C4-2B (cell line): ENCODE measurements at regions not wholly inside any gene's neighbourhood (a gene's known extent, or its start where the extent isn't known, plus 50 kb on each side); places are given as distances from the start of the nearest gene placed in this dataset.

Experiments used
- CTCF ChIP-seq: fragments of 450-650 bp; conservative IDR thresholded peaks from 2 replicates; pipeline ENCODE4 v1.5.1; 2017; ENCODE audit warnings: mild to moderate bottlenecking
- ZFX ChIP-seq: fragments of 450-650 bp; IDR thresholded peaks from 2 replicates; pipeline ENCODE4 v1.6.1; 2017

- TF ChIP-seq CTCF, result no peak
- no peak for TF ChIP-seq ZFX
Measured at GRCh38 chr1:219523411-219523810, 89.5 kb downstream of the ZC3H11B start.
